ENCODE measurements at regions not wholly inside any gene's neighbourhood (a gene's known extent, or its start where the extent isn't known, plus 50 kb on each side); places are given as distances from the start of the nearest gene placed in this dataset.

DNA sequence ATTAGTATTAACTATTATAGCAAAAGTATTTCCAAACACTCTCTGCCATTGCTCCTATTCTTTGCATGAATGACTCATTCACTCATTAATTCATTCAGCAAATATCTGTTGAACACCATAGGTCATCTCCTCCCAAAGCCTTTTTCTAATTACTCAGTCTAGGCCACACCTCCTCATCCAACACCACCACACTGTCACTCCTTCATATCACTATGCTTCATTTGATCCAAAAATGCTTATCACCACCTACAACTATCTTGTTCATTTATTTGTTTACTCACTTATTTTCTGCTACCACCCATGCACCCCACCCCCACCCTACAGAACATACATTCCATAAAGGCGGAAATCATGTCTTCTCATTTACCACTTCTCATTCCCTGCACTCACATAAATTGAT is 94.4 kb upstream of the TNFSF4 start:
- Histone ChIP-seq H3K18ac (ENCODE audit: low read depth, low read length) (no peak overlapping the region), H4K91ac (ENCODE audit: insufficient read depth, low read depth, low read length) (no peak overlapping the region), H3K23ac (ENCODE audit: low read depth, low read length) (no peak overlapping the region), H3K4me1 (ENCODE audit: control insufficient read depth, insufficient read depth, low read length) (no peaks in the 10 kb centered on the region), H3K36me3 (ENCODE audit: control insufficient read depth, insufficient read depth, low read length) (no peaks in the 10 kb centered on the region), H3K9me3 (ENCODE audit: control insufficient read depth, insufficient read depth, low read length) (no peaks in the 10 kb centered on the region), H2BK20ac (ENCODE audit: low read depth, low read length) (no peak overlapping the region), H3K56ac (ENCODE audit: extremely low read depth, insufficient read depth, low read length) (no peak overlapping the region), H3K4ac (ENCODE audit: low read depth, low read length) (no peak overlapping the region), H3K14ac (replicated peaks; ENCODE audit: low read depth, low read length) (no peak overlapping the region), H3K27ac (ENCODE audit: insufficient read depth, low read length) (no peak overlapping the region), H2BK120ac (ENCODE audit: low read depth, low read length) (no peak overlapping the region), H3K9ac (ENCODE audit: low read depth, low read length) (no peak overlapping the region), H3K79me1 (ENCODE audit: low read depth in 1 of 2, low read length in 2 of 2) (no peaks in the 10 kb centered on the region), H2BK15ac (ENCODE audit: low read depth, low read length) (no peak overlapping the region), H2BK5ac (ENCODE audit: low read depth, low read length, poor library complexity, severe bottlenecking) (no peak overlapping the region), H3K4me3 (ENCODE audit: insufficient read depth, low read depth, low read length) (no peak overlapping the region), H4K8ac (ENCODE audit: low read depth in 2 of 2, low read length in 2 of 2) (no peak overlapping the region), H2AFZ (replicated peaks; ENCODE audit: low read length, poor library complexity) (no peak overlapping the region), H3K27me3 (ENCODE audit: control insufficient read depth, insufficient read depth, low read length) (no peaks in the 10 kb centered on the region), H3K9me1 (ENCODE audit: insufficient read depth, low read length) (no peaks in the 10 kb centered on the region), H3K4me2 (ENCODE audit: low read depth, low read length) (no peak overlapping the region), H2AK9ac (replicated peaks; ENCODE audit: low read depth, low read length, poor library complexity) (no peak overlapping the region), H4K5ac (ENCODE audit: low read depth, low read length) (no peak overlapping the region), H2AK5ac (ENCODE audit: low read depth, low read length) (no peak overlapping the region), H4K20me1 (ENCODE audit: insufficient read depth, low read length) (no peaks in the 10 kb centered on the region)
- no peak for TF ChIP-seq CHD1 (IDR thresholded peaks at IDR 0.05; ENCODE audit: low read depth, low read length)
- TF ChIP-seq, protein P1, sequence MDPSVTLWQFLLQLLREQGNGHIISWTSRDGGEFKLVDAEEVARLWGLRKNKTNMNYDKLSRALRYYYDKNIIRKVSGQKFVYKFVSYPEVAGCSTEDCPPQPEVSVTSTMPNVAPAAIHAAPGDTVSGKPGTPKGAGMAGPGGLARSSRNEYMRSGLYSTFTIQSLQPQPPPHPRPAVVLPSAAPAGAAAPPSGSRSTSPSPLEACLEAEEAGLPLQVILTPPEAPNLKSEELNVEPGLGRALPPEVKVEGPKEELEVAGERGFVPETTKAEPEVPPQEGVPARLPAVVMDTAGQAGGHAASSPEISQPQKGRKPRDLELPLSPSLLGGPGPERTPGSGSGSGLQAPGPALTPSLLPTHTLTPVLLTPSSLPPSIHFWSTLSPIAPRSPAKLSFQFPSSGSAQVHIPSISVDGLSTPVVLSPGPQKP (IDR thresholded peaks at IDR 0.05; ENCODE audit: borderline replicate concordance, low read depth, low read length), result no peak
- TF ChIP-seq NFE2L2 (IDR thresholded peaks at IDR 0.05; ENCODE audit: low read depth, low read length), result no peak
- TF ChIP-seq RCOR1 (IDR thresholded peaks at IDR 0.05; ENCODE audit: insufficient replicate concordance, low read length), result no peak
- TF ChIP-seq MAZ (IDR thresholded peaks at IDR 0.05; ENCODE audit: borderline replicate concordance, low read depth, low read length), result no peak
- TF ChIP-seq POLR2A (IDR thresholded peaks at IDR 0.05; ENCODE audit: low read depth, low read length), result no peak
- TF ChIP-seq FOS (IDR thresholded peaks at IDR 0.05; ENCODE audit: low read depth, low read length), result no peak
- TF ChIP-seq SMC3 (IDR thresholded peaks at IDR 0.05; ENCODE audit: low read depth, low read length), result no peak
- TF ChIP-seq MXI1 (IDR thresholded peaks at IDR 0.05; ENCODE audit: borderline replicate concordance, low read depth, low read length), result no peak
- TF ChIP-seq, protein P2, sequence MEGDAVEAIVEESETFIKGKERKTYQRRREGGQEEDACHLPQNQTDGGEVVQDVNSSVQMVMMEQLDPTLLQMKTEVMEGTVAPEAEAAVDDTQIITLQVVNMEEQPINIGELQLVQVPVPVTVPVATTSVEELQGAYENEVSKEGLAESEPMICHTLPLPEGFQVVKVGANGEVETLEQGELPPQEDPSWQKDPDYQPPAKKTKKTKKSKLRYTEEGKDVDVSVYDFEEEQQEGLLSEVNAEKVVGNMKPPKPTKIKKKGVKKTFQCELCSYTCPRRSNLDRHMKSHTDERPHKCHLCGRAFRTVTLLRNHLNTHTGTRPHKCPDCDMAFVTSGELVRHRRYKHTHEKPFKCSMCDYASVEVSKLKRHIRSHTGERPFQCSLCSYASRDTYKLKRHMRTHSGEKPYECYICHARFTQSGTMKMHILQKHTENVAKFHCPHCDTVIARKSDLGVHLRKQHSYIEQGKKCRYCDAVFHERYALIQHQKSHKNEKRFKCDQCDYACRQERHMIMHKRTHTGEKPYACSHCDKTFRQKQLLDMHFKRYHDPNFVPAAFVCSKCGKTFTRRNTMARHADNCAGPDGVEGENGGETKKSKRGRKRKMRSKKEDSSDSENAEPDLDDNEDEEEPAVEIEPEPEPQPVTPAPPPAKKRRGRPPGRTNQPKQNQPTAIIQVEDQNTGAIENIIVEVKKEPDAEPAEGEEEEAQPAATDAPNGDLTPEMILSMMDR (conservative IDR thresholded peaks at IDR 0.05; ENCODE audit: low read depth, low read length), result no peak
- TF ChIP-seq RFX5 (IDR thresholded peaks at IDR 0.05; ENCODE audit: low read depth, low read length), result no peak
- TF ChIP-seq, protein P3, sequence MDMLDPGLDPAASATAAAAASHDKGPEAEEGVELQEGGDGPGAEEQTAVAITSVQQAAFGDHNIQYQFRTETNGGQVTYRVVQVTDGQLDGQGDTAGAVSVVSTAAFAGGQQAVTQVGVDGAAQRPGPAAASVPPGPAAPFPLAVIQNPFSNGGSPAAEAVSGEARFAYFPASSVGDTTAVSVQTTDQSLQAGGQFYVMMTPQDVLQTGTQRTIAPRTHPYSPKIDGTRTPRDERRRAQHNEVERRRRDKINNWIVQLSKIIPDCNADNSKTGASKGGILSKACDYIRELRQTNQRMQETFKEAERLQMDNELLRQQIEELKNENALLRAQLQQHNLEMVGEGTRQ (IDR thresholded peaks at IDR 0.05; ENCODE audit: low read depth, low read length), result no peak
- TF ChIP-seq MAFK (IDR thresholded peaks at IDR 0.05; ENCODE audit: low read depth, low read length), result no peak
- intact Hi-C loops (cut with micrococcal nuclease) (no loop called here), in situ Hi-C loops (cut with MboI; ENCODE audit: low sequenced_read_pairs) (no loop called here), dilution Hi-C loops (cut with HindIII; ENCODE audit: low sequenced_read_pairs, unreplicated experiment) (no loop called here)
- DNase-seq (no peak), ATAC-seq (ENCODE audit: low read depth) (no peak)
- 80% methylated on average over 1 of the region's 1 CpG; no CpG with 5 or more reads in 1 of the 2 experiments for WGBS, 2 experiments (ENCODE audit: extremely low coverage in 2 of 2, insufficient read length in 1 of 2)
- BruUV-seq (replicated peaks), result no TSS peak
- CTCF ChIA-PET, result interaction anchor here (0.6 kb wide), 1 partner anchor 117 kb away, joined by 3 read pairs; no protein-coding TSS in a partner anchor
- POLR2A ChIA-PET (ENCODE audit: unreplicated experiment), result no interaction called here

All from IMR-90 (cell line).